GM18520 (cell line): ENCODE measurements at regions not wholly inside any gene's neighbourhood (a gene's known extent, or its start where the extent isn't known, plus 50 kb on each side); places are given as distances from the start of the nearest gene placed in this dataset.

ENCODE experiments used
- ATAC-seq: cut with Tn5 transposase; IDR thresholded peaks from one replicate; pipeline ENCODE4 v1.9.1; 2021; ENCODE audit not compliant: unreplicated experiment

- ATAC-seq: no peak
These were observed 303.4 kb downstream of the PIK3C3 start for GRCh38 chr18:42258301-42258965.

DNA sequence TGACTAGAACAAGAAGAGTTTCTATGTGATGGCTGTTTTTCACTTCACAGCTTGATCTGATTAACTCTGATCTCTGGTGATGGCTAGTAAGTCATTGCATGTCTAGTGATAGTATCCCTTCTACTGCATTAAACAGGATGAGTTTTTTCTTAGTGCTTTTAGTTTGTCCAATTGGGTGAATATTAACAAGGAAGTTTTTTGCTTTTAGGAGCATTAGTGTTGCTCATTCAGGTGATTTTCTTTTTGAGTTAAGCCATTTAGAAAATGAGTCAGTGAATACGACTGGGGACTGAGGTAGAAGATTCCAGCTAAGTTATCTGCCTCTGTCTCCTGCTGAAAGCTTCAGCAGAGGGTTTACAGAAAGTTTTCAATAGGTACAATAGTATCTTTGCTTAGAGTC lies 306.7 kb downstream of the PIK3C3 start:
- no peak for ATAC-seq

GRCh38 chr18:42264497-42264896 lies 309.5 kb downstream of the PIK3C3 start:
- ATAC-seq: no peak

DNA sequence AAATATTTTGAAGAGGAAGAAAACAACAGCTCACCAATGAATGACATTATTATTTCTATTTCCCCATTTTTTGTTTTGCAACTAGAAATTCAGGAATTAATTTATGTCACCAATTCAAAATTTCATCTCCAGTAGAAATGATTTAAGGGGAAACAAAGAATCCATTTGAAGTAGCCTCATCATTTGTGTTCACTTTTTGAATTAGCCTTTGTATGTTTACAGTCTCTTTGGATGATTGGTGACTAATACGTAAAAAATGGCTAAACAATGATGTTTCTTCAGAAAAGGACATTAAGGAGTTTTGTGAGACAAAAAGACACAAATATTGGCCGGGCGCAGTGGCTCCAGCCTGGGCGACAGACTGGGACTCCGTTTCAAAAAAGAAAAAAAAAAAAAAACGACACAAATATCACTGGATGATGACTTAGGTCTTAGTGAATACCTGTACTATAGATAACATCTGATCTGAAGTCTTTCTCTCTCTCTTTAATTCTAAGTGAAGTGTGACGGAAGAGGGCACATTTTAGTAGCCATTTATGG lies 313.2 kb downstream of the PIK3C3 start:
- no peak for ATAC-seq

DNA sequence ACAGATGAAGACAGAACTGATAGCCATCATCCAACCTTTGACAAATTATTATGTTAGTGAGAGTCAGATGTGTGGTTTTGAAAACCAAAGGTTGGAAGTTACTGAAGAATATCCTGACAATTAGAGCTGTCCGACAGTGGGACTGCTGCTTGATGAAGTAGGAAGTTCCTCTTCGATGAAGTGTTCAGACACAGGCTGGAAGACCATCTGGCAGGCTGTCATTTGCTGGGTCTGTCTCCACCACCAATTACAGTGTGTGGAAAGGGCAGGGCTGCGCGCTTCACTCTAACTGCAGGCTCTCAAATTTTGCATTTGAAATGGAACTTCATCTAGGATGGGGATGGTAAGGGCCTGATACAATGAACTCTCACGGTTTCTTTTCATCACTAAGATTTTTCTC lies 313.8 kb downstream of the PIK3C3 start:
- ATAC-seq: no peak

DNA sequence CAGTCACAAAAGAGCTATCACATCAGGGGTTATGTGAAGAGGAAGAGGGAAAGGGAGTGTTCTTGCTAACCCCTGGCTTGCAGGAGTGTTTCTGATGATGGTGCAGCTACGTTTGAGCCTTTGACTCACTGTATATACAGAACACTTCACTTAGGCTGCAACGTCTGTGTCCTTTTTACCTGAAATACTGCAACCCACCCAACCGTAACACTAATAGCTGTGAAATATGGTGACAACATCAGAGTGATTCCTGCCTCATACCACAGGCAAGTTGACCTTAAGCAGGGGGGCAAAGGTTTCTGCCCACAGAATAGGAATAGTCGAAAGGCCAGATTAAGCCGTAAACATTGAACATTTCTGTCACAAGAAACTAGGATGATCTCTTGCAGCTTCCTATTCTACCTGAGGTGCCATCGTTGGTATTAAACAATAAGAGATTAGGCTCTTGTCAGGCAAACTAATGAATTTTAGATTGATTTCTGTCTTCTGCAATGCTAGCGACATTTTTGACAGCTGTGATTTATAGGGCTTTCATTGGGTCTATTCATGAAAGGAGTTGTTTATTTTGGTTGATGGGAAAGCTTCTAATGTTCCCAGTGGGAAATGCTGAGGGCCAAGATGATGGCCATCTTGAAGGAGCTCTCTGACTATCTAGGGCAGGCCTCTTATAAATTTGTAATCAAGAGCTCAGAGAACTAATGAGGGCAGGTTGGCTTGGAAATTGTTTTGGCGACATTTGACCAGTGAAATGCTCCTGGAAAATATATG lies 316.8 kb downstream of the PIK3C3 start:
- no peak for ATAC-seq

DNA sequence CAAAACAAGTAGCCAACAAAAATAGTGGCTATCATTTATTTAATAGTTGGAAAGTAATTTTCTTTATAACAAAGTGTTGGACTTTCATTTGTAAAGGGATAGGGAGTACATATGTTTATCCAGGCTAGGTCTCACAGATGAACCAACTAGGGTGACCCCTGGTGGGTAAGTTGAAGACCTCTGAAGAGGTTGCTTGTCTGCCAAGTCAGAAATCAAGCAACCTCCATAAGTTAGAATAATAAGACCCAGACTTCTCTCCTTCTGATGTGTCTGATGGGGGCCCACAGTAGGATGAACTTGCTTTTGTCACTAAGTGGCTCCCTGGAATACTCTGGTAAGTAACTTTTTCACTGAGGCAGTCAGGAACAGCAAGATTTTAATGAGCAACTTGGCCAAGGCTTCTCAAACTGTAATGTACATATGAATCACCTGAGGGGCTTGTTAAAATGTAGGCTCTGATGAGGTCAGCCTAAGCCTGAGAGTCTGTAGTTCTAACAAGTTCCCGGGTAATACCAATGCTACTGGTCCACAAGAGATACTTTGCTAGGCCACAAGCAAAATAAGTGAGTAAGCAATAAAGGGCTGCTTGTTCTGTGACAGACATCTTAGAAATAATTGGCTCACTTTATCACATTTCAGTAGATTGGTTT lies 319.6 kb downstream of the PIK3C3 start:
- ATAC-seq: no peak

DNA sequence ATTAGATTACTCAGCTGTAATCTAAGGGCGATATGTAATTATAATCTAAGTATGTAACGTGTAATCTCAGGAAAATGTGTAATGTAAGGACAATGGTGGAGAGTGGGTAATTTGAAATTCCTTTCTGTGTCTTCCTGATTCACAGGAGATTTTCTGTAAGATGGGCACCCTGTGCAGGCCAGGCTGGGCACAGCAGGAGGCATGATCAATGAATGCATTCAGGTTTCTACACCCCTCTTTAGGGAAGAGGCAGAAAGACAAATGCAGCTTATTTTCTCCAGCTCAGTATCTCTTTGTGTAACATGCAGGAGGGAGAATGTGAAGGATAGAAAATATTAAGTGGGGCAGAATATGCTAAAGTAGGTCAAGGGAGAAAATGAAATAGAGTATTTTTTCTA lies 320.1 kb downstream of the PIK3C3 start:
- no peak for ATAC-seq

- no peak for ATAC-seq
These were observed 321.1 kb downstream of the PIK3C3 start for GRCh38 chr18:42275949-42276730.

DNA sequence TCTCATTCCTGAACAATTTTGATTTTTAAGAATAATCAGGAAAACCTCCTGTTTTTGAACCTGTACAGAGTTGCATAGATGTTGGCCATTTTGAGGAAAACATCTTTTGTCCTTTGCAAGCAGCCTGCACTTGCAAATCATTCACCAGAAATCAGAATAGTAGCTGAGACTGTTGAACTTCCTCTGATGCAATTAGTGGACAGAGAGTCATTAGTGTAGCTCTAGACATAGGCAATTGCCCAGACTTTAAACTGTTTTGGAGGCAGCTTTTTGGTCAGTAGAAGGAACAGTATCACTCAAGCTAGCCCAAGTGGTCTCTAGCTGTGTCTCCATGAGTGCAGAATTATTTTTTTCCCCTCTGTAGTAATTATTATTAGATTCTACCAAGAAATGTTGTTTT lies 326.1 kb downstream of the PIK3C3 start:
- ATAC-seq: no peak

DNA sequence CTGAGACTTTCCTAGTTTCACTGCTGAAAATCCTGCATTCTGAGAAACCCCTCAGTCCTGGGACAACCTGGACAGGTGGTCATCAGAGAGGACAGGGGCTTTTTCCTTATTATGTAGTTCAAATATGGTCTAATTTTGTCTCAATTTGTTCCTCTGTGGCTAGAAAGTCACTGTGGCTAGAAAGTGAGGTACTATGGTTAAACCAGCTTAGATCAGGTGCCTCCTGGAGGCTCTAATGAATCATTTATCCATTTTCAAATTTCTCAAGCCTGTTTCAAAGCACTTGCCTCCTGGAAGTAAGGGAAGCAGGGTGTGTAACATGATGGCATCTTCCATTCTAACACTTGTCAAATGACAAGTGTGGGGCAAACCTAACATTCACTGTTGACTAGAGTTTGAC lies 326.8 kb downstream of the PIK3C3 start:
- no peak for ATAC-seq

DNA sequence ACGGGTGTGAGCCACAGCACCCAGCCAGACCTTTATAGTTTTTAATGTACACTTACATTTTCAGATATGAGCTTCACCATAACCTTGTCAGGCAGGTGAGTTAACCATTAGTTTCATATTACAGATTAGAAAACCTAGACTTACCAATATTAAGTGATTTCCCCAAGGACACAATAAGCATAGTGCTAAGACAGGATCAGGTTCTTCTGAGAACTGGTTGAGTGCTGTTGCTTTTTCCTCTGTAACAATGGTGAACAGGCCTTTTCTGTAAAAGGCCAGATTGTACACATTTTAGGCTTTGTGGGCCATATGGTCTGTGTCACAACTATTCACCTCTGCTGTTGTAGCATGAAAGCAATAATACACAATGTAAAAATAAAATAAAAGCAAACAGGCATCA lies 332.0 kb downstream of the PIK3C3 start:
- ATAC-seq: no peak

- ATAC-seq: no peak
These were observed 333.1 kb downstream of the PIK3C3 start for GRCh38 chr18:42288129-42288528.

DNA sequence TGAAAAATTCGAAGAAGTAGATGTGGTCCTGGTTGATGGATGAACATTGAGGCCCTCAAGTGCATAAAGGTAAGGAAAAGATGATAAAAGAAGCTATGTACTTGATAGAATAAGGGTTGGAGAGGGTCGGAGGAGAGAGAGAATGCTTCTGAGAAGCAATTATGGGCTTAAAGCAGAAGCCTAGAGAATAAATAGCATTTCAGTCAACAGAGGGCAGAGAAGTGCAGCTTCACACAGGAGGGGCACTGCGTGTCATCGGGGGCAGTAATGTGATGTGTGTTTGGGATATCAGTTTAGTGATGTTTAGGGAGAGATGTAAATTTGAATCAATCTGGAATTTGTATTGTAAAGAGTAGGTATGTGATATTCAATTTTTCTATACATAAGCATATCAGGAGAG lies 334.5 kb downstream of the PIK3C3 start:
- ATAC-seq: no peak

- no peak for ATAC-seq
These were observed 335.6 kb downstream of the PIK3C3 start for GRCh38 chr18:42290318-42291307.

- no peak for ATAC-seq
These were observed 337.6 kb downstream of the PIK3C3 start for GRCh38 chr18:42292654-42293053.

DNA sequence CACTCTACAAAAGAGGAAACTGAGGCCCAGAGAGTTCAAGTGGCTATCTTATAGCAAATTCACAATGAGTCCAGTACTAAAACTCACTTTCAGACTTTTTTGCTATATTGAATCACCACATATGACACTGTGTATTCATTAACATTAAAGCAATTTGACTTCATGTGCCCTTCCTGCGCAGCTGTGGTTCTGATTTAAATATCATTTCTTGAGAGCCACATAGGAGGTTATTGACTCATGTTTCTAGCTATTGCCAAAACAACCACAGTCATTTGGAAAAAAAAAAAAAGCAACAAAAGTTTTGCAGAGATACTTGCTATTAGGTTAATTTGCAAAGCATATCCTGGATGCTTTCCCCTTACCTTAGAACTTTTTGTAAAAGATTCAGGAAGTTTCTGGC lies 341.2 kb downstream of the PIK3C3 start:
- ATAC-seq: no peak

- ATAC-seq: no peak
These were observed 341.7 kb downstream of the PIK3C3 start for GRCh38 chr18:42296723-42297122.

GRCh38 chr18:42298759-42299675 lies 344.0 kb downstream of the PIK3C3 start:
- ATAC-seq: peak; percentile 65
